ENCODE measurements at regions not wholly inside any gene's neighbourhood (a gene's known extent, or its start where the extent isn't known, plus 50 kb on each side); places are given as distances from the start of the nearest gene placed in this dataset.

DNA sequence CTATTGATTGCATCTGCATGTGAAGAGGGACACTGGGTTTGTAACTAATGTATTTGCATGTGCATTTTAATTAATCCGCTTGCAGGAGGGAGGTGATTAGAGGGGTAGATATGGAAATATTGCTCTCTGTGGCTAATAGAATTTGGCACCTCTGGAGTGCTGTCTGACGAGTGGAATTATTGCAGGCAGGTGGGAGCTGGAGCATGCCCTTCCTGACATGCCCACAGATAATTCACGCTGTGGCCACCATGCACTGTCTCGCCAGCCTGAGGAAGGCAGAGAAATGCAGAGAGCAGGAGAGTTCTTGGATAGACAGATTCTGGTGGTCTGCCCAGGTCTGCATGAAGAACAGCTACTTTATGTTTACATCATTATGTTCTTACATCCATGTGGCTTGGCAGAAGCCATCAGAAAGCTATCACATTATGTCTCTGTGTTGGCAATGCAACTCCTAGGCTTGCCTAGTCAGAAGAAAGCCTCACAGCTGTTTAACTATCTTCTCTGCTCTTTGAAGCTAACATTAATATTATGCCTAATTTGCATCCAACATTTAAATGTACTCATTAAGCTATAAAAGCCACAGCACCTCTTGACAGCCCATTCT is 89.4 kb upstream of the DRD2 start:
- no peak for DNase-seq (ENCODE audit: low spot score)
- no CpG with 5 or more reads among the region's 4 CpGs for WGBS, 2 donors (ENCODE audit: extremely low coverage in 2 of 2, insufficient read length in 2 of 2, insufficient replicate concordance in 1 of 2)
- H3K9ac ChIP-seq (ENCODE audit: low read depth, low read length, poor library complexity), result no peak overlapping the region
- H2BK120ac ChIP-seq (ENCODE audit: low read depth, low read length), result no peak overlapping the region
- no peaks in the 10 kb centered on the region for H3K36me3 ChIP-seq (replicated peaks in 1 of 2; ENCODE audit: control insufficient read depth in 2 of 2, insufficient read depth in 2 of 2, low read length in 2 of 2)
- H4K8ac ChIP-seq (ENCODE audit: low read depth, low read length), result no peak overlapping the region
- H3K9me3 ChIP-seq (replicated peaks in 1 of 2; ENCODE audit: control insufficient read depth in 2 of 2, insufficient read depth in 1 of 2, low read depth in 1 of 2, low read length in 2 of 2), result no peaks in the 10 kb centered on the region
- H3K79me1 ChIP-seq (ENCODE audit: low read depth, low read length), result no peaks in the 10 kb centered on the region
- H3K23ac ChIP-seq (ENCODE audit: low read depth, low read length, poor library complexity), result no peak overlapping the region
- no peak overlapping the region for H2AFZ ChIP-seq (ENCODE audit: low read length)
- no peak overlapping the region for H2BK5ac ChIP-seq (ENCODE audit: low read length)
- no peak overlapping the region for H3K4ac ChIP-seq (ENCODE audit: low read length)
- no peak overlapping the region for H3K18ac ChIP-seq (ENCODE audit: low read length)
- H4K91ac ChIP-seq (ENCODE audit: low read depth, low read length, poor library complexity), result no peak overlapping the region
- no peak overlapping the region for H3K27ac ChIP-seq (replicated peaks; ENCODE audit: low read length)
- no peaks in the 10 kb centered on the region for H3K27me3 ChIP-seq (ENCODE audit: control insufficient read depth in 3 of 3, insufficient read depth in 3 of 3, low read depth in 1 of 3, low read length in 3 of 3)
- H2BK12ac ChIP-seq (ENCODE audit: low read length), result no peak overlapping the region
- no peak overlapping the region for H2BK15ac ChIP-seq (ENCODE audit: low read length)
- H3K4me2 ChIP-seq (ENCODE audit: insufficient read depth, low read length, poor library complexity, severe bottlenecking), result no peak overlapping the region
- no peak overlapping the region for H3K14ac ChIP-seq (ENCODE audit: low read length)
- no peak overlapping the region for H3K4me3 ChIP-seq (ENCODE audit: low read length in 2 of 2)
- no peak overlapping the region for H2AK5ac ChIP-seq (ENCODE audit: low read depth, low read length)
- H3K4me1 ChIP-seq (ENCODE audit: control insufficient read depth in 2 of 2, insufficient read depth in 1 of 2, low read depth in 1 of 2, low read length in 2 of 2), result peaks cover 0 to 13% of the 10 kb centered on the region in 2 donors

DNA sequence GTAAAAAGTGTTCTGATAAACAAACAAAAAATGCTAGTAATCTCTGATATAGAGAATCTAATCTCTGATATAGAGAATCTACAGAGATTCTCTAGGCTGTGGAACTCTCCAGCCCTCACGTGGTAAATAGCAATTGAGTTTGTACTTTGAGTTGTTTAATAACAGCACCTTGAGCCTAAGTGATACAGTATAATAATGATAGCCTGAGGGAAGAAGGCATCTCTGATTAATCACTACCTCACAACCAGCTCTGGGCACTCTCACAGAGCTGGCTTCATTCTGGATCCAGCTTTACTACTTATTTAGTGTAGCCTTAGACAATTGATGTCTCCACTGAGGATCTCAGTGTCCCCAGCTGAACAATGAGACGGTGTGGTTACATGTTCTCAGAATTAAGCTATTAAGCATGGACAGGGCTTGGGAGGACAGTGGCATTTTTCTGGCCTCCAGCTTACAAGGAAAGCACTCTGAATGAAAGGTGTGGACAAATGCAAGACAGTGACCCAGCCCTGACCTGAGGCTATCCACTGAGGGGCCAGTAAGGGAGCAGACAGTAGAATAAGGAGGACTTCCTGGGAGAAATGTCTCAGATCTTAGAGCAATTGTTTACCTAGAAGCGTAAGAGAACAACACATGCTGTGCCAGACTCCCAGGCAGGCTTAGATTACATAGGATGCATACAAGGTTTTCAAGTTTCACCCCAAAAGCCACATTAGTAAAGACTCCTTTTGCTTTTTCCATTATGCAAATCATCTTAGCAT is 88.7 kb upstream of the DRD2 start:
- H4K8ac ChIP-seq (ENCODE audit: low read depth, low read length), result no peak overlapping the region
- no peak overlapping the region for H3K27ac ChIP-seq (replicated peaks; ENCODE audit: low read length)
- H3K23ac ChIP-seq (ENCODE audit: low read depth, low read length, poor library complexity), result no peak overlapping the region
- H2AK5ac ChIP-seq (ENCODE audit: low read depth, low read length), result no peak overlapping the region
- no peak overlapping the region for H2BK5ac ChIP-seq (ENCODE audit: low read length)
- peaks cover 0 to 13% of the 10 kb centered on the region in 2 donors for H3K4me1 ChIP-seq (ENCODE audit: control insufficient read depth in 2 of 2, insufficient read depth in 1 of 2, low read depth in 1 of 2, low read length in 2 of 2)
- no peaks in the 10 kb centered on the region for H3K27me3 ChIP-seq (ENCODE audit: control insufficient read depth in 3 of 3, insufficient read depth in 3 of 3, low read depth in 1 of 3, low read length in 3 of 3)
- H4K91ac ChIP-seq (ENCODE audit: low read depth, low read length, poor library complexity), result no peak overlapping the region
- H3K14ac ChIP-seq (ENCODE audit: low read length), result no peak overlapping the region
- H3K9ac ChIP-seq (ENCODE audit: low read depth, low read length, poor library complexity), result no peak overlapping the region
- no peak overlapping the region for H3K4ac ChIP-seq (ENCODE audit: low read length)
- H2BK15ac ChIP-seq (ENCODE audit: low read length), result no peak overlapping the region
- H3K36me3 ChIP-seq (replicated peaks in 1 of 2; ENCODE audit: control insufficient read depth in 2 of 2, insufficient read depth in 2 of 2, low read length in 2 of 2), result no peaks in the 10 kb centered on the region
- no peak overlapping the region for H3K4me3 ChIP-seq (ENCODE audit: low read length in 2 of 2)
- no CpG with 5 or more reads among the region's 3 CpGs for WGBS, 2 donors (ENCODE audit: extremely low coverage in 2 of 2, insufficient read length in 2 of 2, insufficient replicate concordance in 1 of 2)
- H3K4me2 ChIP-seq (ENCODE audit: insufficient read depth, low read length, poor library complexity, severe bottlenecking), result no peak overlapping the region
- H3K9me3 ChIP-seq (replicated peaks in 1 of 2; ENCODE audit: control insufficient read depth in 2 of 2, insufficient read depth in 1 of 2, low read depth in 1 of 2, low read length in 2 of 2), result no peaks in the 10 kb centered on the region
- no peaks in the 10 kb centered on the region for H3K79me1 ChIP-seq (ENCODE audit: low read depth, low read length)
- no peak overlapping the region for H3K18ac ChIP-seq (ENCODE audit: low read length)
- no peak overlapping the region for H2BK120ac ChIP-seq (ENCODE audit: low read depth, low read length)
- no peak overlapping the region for H2AFZ ChIP-seq (ENCODE audit: low read length)
- no peak for DNase-seq (ENCODE audit: low spot score)
- H2BK12ac ChIP-seq (ENCODE audit: low read length), result no peak overlapping the region

DNA sequence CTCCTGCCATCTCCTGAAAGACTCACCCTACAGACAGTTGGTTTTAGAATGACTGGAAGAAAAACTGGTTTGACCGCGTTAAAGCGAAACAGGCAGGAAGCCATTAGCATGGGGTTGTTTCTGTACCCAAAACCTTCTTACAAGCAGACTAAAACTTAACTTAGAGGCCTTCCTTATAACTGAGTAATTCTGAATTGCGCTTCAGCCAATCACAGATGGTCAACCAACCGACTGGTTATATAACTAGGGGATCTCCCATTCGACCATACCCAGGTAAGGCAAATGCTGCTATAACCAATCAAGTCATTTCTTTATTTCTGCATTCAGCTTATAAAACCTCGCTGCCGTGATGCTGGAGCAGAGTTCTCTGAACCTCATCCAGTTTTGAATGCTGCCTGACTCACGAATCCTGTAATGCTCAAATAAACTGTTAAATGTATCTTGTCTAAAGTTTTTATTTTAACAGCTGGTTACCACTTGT is 87.8 kb upstream of the DRD2 start:
- no peak overlapping the region for H4K8ac ChIP-seq (ENCODE audit: low read depth, low read length)

DNA sequence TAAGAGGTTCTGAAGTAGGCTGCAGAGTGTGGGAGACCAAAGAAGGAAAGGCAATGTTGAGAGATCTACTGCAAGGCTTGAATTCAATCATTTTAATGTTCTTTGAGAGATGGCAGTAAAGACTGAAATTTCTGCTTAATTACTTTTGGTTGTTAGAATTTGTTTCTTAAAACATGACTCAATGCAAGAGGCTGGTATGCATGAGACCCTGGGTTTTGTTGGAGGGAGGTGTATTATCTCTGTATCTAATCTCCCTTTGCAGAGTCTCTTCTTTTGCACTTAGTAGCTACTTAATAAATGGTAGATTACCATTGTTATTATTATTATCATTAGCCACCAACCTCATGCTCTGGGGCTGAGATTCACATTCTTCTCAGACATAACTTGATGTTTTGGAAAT is 87.4 kb upstream of the DRD2 start:
- Histone ChIP-seq H2BK12ac (ENCODE audit: low read length) (no peak overlapping the region), H2AFZ (ENCODE audit: low read length) (no peak overlapping the region), H2BK15ac (ENCODE audit: low read length) (no peak overlapping the region), H2BK5ac (ENCODE audit: low read length) (no peak overlapping the region), H3K36me3 (replicated peaks in 1 of 2; ENCODE audit: control insufficient read depth in 2 of 2, insufficient read depth in 2 of 2, low read length in 2 of 2) (no peaks in the 10 kb centered on the region), H4K91ac (ENCODE audit: low read depth, low read length, poor library complexity) (no peak overlapping the region), H2AK5ac (ENCODE audit: low read depth, low read length) (no peak overlapping the region), H3K14ac (ENCODE audit: low read length) (no peak overlapping the region), H2BK120ac (ENCODE audit: low read depth, low read length) (no peak overlapping the region), H3K4me1 (ENCODE audit: control insufficient read depth in 2 of 2, insufficient read depth in 1 of 2, low read depth in 1 of 2, low read length in 2 of 2) (peaks cover 0 to 8% of the 10 kb centered on the region in 2 donors), H4K8ac (ENCODE audit: low read depth, low read length) (no peak overlapping the region), H3K9ac (ENCODE audit: low read depth, low read length, poor library complexity) (no peak overlapping the region), H3K4me2 (ENCODE audit: insufficient read depth, low read length, poor library complexity, severe bottlenecking) (no peak overlapping the region), H3K27ac (replicated peaks; ENCODE audit: low read length) (no peak overlapping the region), H3K4ac (ENCODE audit: low read length) (no peak overlapping the region), H3K9me3 (replicated peaks in 1 of 2; ENCODE audit: control insufficient read depth in 2 of 2, insufficient read depth in 1 of 2, low read depth in 1 of 2, low read length in 2 of 2) (no peaks in the 10 kb centered on the region), H3K23ac (ENCODE audit: low read depth, low read length, poor library complexity) (no peak overlapping the region), H3K18ac (ENCODE audit: low read length) (no peak overlapping the region), H3K27me3 (ENCODE audit: control insufficient read depth in 3 of 3, insufficient read depth in 3 of 3, low read depth in 1 of 3, low read length in 3 of 3) (no peaks in the 10 kb centered on the region), H3K4me3 (ENCODE audit: low read length in 2 of 2) (no peak overlapping the region), H3K79me1 (ENCODE audit: low read depth, low read length) (no peaks in the 10 kb centered on the region)
- no peak for DNase-seq (ENCODE audit: low spot score)

More for the DNA sequence above, 87.8 kb upstream of the DRD2 start:
- no peak overlapping the region for H3K27ac ChIP-seq (replicated peaks; ENCODE audit: low read length)
- no peak overlapping the region for H3K18ac ChIP-seq (ENCODE audit: low read length)
- H3K27me3 ChIP-seq (ENCODE audit: control insufficient read depth in 3 of 3, insufficient read depth in 3 of 3, low read depth in 1 of 3, low read length in 3 of 3), result no peaks in the 10 kb centered on the region
- WGBS, 2 donors (ENCODE audit: extremely low coverage in 2 of 2, insufficient read length in 2 of 2, insufficient replicate concordance in 1 of 2), result no CpG with 5 or more reads among the region's 9 CpGs
- H2BK5ac ChIP-seq (ENCODE audit: low read length), result no peak overlapping the region
- H2BK120ac ChIP-seq (ENCODE audit: low read depth, low read length), result no peak overlapping the region
- no peak overlapping the region for H3K23ac ChIP-seq (ENCODE audit: low read depth, low read length, poor library complexity)
- H3K14ac ChIP-seq (ENCODE audit: low read length), result no peak overlapping the region
- no peaks in the 10 kb centered on the region for H3K9me3 ChIP-seq (replicated peaks in 1 of 2; ENCODE audit: control insufficient read depth in 2 of 2, insufficient read depth in 1 of 2, low read depth in 1 of 2, low read length in 2 of 2)
- H3K9ac ChIP-seq (ENCODE audit: low read depth, low read length, poor library complexity), result no peak overlapping the region
- no peak overlapping the region for H3K4ac ChIP-seq (ENCODE audit: low read length)
- H2BK12ac ChIP-seq (ENCODE audit: low read length), result no peak overlapping the region
- no peak overlapping the region for H3K4me3 ChIP-seq (ENCODE audit: low read length in 2 of 2)
- H3K4me1 ChIP-seq (ENCODE audit: control insufficient read depth in 2 of 2, insufficient read depth in 1 of 2, low read depth in 1 of 2, low read length in 2 of 2), result peaks cover 0 to 9% of the 10 kb centered on the region in 2 donors
- no peaks in the 10 kb centered on the region for H3K79me1 ChIP-seq (ENCODE audit: low read depth, low read length)
- H2AFZ ChIP-seq (ENCODE audit: low read length), result no peak overlapping the region
- no peak overlapping the region for H4K91ac ChIP-seq (ENCODE audit: low read depth, low read length, poor library complexity)
- no peak overlapping the region for H2AK5ac ChIP-seq (ENCODE audit: low read depth, low read length)
- H2BK15ac ChIP-seq (ENCODE audit: low read length), result no peak overlapping the region
- H3K36me3 ChIP-seq (replicated peaks in 1 of 2; ENCODE audit: control insufficient read depth in 2 of 2, insufficient read depth in 2 of 2, low read length in 2 of 2), result no peaks in the 10 kb centered on the region
- no peak overlapping the region for H3K4me2 ChIP-seq (ENCODE audit: insufficient read depth, low read length, poor library complexity, severe bottlenecking)
- no peak for DNase-seq (ENCODE audit: low spot score)
